Activated T-helper 9 cell treated with anti-CD3 and anti-CD28 coated beads, Interleukin-2, amount 50 U/mL, for 16 hours (primary cell): ENCODE measurements at regions not wholly inside any gene's neighbourhood (a gene's known extent, or its start where the extent isn't known, plus 50 kb on each side); places are given as distances from the start of the nearest gene placed in this dataset.

Experiments
- DNase-seq: peaks from one replicate; pipeline ENCODE4 v3.0.0-alpha.2; 2020; ENCODE audit warnings: low read depth

DNA sequence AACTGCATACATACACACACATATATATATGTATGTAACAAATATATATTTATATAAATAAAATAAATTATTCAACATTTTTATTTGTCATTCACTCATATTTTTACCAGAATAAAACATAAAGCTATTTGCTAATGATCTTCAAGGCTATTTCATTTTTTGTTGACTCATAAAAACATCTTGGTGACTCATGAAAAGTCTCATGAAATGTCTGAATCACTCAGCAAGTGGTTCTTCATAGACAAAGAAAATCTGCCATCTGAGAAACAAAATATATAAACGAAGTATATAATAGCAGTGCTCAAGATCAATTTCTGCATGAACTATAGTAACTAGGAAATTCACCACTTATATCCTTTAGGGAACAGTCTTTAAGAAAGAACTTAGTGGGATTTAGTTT, 764.8 kb upstream of the FAT3 start:
- no peak for DNase-seq

DNA sequence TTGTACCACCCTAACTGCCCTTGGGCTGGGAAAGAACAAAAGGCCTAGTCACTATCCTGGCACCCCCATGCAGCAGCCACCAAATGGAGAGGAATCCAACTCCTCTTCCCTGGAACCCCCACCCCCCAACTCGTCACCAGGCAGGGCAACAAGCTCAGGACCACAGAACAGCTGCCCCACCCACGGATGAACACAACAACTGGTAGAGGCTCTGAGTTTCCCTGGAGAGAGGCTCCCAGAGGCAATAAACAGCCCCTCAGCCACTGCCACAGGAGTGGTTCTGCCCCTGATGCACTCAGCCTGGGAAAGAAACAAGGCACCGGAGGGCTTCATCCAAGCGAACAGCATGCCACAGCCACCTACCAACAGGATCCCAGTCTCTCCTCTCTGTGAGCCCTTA, 778.4 kb upstream of the FAT3 start:
- DNase-seq = no peak

DNA sequence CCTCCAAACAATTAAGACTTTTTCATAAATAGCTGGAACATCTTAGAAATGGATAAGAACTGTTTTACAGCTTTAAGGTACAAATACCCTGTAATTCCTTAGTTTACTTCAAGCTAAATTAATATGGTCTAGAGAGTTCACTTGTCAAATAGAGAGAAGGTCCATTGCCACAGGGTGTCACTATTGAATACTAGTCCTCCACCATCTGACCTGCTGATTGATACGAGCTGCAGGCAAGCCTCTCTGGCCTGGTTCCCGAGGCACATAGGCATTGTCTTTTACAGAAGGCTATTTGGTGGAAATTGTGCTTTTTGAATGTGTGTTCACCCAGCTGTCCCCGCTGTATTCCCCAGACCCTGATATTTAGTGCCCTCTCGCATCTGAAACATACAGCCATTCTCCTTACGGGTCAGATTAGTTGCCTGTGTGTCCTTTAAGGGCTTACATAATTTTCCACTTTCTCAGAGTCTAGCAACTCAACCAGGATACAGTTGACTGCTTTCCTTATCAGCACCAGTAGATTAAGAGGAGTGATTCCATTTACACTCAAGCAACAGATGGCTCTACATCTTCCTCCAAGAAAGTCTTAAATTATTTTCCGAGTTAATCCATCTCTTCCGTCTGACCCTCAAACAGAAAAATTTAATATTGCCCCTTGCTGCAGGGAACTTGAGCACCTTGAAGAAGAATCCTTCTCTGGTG, 788.8 kb upstream of the FAT3 start:
- no peak for DNase-seq

DNA sequence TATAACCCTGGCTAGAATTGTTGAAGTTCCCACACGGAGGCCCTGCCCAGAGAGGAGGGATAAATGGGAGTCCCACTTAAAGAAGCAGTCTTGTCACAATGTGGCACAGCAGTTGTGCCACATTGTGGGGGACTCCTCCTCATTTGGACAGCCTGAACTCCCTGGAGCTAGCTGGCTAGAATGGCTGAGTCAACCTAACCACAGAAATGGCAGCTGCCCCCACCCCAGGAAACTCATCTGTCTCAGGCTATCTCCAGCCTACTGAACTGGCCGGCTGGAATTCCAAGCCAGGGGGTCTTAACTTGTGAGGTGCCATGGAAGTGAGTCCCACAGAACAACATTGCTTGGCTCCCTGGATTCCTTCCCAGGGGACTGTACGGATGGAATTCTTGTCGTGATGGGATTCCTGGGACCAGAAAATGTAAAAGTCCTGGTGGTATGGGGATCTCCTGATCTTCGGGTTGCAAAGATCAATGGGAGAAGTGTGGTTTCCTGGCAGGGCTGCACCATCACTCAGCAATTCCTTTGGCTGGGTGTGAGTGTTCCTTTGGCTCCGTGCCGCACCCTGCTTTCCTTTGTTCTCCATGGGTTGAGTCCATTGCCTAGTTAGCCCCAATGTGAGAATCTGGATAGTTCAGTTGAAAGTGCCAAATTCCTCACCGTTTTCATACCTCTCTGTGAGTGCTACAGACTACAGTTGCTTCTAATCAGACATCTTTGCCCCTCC, 791.2 kb upstream of the FAT3 start:
- DNase-seq = no peak

DNA sequence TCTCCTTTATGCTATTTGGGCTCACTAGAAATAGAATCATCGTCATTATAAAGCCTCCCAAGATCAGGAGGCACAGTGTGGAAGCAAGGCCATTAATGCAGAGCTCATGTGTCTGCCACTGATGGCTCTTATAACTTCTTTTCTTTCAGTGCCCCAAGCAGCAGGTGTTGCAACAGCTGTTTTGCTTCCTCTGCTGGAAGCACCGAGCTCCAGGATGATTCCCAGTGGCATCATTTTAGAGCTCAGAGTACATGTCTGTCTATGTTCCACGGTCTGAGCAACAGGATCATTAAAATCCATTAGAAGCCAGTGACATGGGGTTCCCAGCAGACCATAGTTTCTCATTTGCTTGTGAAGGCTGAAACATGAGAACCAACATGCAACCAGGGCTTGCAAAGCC, 803.0 kb upstream of the FAT3 start:
- DNase-seq = no peak

DNA sequence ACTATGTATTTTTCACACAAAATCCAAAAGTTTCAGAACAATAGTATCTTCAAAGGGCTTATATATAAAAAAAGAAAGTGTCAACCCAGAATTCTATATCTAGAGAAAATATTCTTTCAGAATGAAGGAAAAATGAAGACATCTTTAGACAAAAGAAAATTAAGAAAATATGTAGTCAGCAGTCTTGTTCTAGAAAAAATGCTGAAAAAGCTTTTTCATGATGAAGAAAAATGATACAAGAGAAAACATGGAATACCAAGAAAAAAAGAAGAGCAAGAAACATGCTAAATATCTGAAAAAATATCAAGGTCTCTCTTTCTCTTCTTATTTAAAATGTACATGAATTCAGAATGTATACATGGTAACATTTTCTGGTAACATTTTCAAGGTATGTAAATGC, 816.8 kb upstream of the FAT3 start:
- DNase-seq = no peak

DNA sequence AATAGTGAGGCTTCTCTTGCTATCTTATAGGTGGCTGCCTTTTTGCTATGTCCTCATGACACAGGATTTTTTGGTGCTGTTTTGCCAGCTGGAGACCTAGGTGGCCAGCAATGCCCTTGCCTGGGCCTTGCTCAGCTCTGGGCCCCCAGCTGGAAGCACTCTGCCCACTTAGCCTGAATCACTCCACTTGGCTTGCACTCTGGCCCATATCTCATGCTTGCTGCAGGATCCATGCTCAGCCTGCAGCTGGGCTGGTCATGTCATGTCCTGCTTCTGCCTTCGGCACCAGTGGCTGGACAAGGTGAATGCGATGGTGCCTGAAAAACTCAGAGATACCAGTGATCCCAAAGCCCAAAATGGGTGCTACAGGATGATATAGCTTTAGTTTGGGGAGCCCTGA, 818.6 kb upstream of the FAT3 start:
- DNase-seq = no peak

DNA sequence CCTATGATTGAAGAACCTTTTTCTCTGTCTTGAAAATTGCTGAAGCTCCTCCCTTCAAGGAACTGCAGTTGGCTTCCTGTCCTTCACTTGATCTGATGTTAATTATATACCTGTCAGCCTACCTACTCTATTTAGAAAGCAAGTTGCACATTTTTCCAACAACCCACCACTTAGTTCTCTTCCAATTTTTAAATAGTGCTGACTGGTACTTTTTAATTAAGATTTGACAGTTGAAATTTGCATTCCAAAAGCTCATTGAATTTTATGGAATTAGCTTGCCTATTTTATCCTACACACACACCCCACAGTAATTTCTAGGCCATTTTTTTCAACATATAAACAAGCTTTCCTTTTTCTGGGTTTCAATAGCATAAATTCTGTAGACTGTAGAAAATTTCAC, 820.3 kb upstream of the FAT3 start:
- no peak for DNase-seq

DNA sequence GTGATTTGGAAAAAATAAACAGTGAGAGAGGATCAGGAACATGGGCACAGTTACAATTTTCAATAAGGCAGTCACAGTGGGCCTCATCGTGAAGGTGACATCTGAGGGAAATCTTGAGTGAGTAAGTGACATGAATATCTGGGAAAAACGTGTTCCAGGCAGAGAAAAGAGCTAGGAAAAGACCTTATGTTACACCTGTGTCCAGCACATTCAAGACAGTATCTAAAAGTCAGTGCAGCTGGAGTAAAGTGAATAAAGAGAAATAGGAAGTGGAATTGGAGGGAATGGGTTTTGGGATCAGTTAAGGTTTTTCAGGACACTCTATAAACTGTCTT, 827.5 kb upstream of the FAT3 start:
- no peak for DNase-seq

DNA sequence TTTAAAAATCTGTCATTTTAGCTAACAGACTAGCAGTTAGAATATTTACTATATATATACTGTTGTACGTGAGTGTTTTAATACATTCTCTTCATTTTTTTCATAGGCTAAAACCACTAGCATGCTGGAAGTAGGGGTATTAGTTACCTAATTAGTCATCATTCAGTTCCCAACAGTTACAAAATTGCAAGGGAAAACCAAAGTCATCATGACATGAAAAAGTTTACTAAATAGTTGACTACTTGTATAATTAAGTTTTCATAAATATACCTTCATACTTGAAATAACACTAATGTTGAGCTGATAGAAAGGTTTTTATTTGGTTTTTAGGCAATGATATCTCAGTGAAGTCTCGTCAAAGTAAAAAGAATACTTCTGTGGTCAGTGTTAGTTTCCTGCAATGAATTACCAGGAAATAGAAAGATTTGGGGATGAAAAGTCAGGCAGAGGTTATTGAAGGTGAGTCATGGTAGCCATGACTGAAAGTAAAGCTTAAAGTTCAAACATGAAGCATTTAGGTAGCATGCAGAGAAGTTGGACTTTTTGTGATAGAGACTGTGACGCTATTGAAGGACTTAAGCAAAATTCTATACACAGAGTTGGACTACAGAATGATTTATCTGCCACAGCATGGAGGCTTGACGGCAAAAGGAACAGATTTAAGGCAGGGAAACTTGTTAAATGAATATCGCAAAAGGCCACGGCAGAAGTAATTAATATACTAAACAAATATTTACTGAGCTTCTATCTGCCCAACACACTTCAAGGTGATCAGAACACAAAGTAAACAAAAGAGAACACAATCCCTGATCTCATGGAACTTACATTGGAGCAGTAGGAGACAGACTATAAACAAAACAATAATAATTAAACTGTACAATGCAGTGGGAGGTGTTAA, 828.1 kb upstream of the FAT3 start:
- no peak for DNase-seq

DNA sequence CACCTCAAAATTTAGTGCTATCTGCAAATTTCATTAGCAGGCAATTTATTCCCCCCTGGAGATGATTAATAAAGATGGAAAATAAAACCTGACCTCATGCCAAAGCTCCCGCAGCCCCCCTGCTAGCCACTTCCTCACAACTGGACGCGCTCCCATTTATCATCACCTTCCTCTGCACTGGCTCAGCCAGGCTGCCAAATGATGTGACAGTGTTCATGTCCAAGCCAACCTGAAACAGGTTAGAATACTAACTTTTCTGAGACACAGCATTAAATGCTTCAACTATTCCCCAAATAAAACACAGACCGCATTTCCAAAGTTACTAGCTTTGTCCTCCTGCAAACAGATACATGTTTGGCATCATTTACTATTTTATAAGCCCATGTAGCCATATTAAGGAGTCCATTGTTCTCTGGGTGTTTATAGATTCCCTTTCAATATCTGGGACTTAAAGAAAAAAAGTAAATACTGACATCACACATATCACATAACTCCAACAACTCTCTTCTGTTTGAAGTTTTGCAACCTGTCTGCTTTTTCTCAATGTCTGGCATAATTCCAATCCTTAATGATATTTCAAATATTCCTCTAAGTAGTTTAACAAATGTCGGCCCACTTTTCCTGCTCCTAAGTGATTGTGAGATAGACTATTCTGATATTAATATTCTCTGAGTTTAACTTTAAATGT, 829.7 kb upstream of the FAT3 start:
- no peak for DNase-seq

DNA sequence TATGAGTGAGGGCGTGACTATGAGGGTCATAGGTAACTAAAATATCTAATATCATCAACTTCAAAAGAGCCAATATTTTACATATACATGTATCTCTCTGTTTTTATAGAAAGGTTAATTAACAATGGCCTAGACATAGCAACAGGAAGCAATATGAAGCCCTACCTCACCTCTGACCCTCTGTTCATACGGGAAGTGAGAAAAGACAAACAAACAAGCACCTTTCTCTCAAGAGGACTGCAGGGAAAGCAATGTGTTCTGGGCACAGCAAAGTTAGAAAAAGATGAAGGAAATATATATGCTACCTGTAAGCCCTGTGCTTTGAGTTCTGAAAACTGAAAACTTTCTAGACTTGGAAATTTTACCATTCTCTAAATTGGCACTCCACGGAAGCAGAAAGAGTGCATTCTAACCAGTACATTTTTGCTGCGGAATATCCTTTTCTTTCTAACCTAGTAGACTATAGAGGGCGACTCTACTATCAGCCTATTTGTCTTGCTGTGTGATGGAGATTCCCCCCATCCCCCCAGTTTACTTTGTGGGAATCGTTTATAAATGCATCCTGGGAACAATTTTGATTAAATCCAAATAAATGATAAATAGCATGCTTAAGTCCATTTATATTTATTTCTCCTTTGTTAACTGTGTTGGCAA, 830.4 kb upstream of the FAT3 start:
- DNase-seq = no peak

DNA sequence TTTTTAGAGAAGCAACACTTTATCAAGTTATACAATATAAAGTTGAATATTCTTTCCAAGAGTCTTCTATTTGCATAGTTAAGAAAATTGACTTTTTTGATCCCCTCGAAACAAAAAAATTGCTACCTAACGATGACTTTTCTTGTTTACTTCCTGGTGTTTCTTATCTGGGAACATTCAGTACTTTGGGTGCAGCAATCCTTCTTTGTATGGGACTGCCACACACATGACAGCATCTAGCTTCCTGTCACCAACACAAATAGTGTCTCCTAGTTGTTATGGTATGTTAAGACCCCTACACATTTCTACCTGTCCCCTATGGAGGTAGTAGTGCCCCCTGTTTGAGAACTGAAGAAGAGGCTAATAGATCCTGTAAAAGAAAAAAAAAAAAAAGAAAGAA, 841.7 kb upstream of the FAT3 start:
- no peak for DNase-seq

DNA sequence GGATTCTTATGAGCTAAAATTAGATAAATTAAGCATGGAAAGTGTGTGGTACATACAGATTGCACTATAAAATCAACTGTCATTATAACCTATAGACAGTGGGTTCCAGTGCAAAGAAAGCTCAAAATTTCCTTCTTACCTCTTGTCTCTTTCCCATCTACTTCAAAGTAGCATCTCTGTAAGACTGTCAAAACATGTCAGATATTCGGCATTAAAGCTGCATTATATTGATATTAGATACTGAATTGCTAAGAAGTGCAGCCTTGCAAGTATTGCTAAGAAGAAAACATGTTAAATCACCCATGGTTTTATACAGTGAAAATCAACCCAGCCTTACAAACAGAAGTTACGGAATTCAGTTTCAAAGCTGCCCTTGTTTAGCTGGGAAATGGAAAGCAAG, 849.8 kb upstream of the FAT3 start:
- DNase-seq = no peak

DNA sequence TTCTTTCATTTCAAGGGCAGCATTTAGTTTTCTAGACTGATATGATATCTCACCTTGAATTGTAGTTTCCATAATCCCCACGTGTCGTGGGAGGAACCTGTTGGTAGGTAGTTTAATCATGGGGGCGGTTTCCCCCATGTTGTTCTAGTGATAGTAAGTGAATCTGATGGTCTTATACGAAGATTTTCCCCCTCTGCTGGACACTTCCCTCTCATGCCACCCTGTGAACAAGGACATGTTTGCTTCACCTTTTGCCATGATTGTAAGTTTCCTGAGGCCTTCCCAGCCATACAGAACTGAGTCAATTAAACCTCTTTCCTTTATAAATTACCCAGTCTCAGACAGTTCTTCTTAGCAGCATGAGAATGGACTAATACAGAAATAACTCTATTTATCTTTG, 851.1 kb upstream of the FAT3 start:
- no peak for DNase-seq

DNA sequence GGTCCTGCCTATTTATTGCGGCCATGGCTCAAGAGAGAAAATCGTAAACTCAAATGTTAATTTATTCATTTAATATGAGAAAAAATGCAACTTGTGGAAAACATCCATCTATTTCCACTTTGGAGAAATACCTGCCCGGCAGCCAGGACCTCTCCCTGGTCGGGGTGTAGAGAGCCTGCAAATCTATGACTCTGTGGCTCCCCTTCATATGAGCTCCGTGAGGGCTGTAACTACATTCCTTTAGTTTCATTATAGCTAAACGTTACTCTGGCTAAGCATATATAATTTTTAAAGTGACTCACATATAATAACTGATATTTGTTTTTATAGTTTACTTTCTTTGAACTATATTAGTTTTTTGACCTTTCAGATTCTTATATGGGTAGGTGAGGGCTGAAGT, 857.8 kb upstream of the FAT3 start:
- DNase-seq = no peak

DNA sequence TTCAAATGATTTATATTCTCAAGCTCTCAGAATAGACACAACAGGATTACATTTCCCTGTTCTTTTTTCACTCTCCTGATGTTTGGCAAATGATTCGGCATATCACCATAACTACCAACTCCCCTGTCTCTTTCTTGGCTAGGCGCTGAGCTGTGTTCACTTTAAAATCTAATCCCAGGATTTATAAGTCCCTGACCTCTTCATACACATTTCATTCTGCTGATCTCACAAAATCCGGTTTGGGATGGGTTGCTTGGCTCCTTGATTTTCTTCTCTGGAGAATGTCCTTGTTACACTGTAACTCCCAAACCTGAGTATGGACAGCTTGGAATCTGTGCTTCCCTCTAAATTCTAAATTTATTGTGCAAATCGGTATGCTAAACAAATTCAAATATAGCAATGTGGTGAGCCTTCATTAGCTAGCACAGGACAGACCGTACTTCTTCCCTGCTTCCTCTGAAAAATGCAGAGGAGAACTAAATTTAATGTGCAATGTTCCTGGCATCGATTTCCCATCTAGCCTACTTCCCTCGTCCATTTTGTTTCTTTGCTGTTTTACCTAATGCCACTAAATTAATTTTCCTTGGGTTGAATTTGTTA, 858.5 kb upstream of the FAT3 start:
- no peak for DNase-seq

DNA sequence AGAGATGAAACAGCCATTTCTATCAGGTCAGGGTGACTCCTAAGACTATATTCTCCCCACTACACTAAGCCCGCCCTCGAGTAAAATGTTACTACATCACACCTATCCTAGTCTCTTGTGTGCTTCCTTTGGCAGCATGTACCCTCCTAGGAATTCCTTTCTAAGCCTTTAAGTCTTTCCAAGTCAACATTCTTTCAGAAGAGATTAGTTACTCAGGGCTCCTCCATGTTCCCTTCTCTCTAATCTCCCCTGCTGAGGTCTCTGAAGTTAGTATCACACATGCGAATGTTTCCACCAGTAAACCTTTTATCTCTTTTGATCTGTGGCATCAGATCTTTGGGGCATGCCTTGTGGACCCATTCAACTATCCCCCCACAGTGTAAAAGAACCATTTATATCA, 873.7 kb upstream of the FAT3 start:
- no peak for DNase-seq

DNA sequence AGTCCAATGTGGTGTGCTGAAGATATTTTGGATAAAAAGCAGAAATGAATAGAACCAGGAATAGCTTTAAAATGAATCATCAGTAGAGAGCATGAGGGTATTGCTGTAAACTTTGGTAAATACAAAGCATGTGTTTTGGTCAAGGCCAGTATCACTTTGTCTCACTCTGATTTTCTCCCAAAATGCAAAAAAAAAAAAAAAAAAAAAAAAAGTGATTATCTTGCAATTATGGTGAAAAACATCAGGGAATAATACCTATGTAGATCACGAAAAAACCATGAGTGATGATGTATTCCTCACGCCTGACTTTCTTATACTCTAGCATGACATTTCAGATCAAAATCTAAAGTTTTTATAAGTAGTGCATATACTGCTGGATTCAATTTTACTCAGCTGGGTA, 897.9 kb upstream of the FAT3 start:
- no peak for DNase-seq

DNA sequence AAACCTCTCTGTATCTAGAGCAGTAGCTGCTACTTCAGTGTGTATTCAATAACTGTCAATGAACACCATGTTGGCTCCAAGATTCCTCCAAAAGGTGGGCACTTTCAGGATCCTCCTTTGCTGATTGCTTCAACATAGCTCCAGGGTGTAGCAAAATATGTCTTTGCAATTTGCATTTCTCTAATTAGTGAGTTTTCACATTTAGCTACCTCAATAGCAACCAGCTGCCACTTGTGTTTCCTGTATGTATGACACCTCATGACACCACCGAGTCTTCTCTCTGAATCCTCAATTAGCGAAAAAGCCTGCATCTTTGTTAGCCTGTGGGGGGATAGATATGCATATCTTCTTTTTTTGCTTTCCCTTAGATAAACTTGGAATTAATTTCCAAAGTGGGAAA, 898.3 kb upstream of the FAT3 start:
- no peak for DNase-seq

DNA sequence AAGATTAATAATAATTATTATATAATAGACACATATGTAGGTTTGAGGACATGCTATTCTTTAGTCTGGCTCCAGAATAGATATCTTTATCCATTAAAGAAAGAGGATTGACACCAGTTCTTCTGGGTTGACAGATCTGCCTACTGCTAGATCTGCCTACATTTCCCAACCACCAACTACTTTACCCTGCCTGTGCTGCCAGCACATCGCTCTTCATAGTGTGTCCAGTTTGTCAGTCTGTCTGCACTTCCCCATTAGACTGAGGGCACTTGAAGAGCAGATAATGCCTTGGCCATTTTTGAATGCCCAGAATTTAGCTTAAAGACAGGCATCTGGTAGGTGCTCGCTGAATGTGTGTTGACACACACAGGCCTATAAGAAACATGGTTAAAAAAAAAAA, 910.1 kb upstream of the FAT3 start:
- no peak for DNase-seq

DNA sequence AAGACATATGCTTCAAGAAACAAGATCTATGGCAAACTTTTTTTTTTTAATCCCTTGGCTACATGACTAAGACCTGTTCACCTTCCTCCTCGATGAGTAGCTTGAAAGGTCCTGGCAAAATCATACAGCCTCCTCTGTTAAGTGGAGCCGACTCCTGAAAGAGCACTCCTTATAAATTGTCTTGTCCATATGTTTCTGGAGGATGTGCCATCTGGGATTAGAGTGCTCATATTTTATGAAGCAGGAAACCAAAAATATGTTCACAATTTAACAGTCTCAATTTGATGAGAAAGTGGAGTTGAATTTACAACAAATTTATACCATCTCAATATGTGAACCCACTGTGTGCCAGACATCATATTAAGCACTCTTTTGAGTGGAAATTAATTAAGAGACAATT, 912.1 kb upstream of the FAT3 start:
- DNase-seq = no peak
